Heart right ventricle (tissue), 16 donors: ENCODE measurements at regions not wholly inside any gene's neighbourhood (a gene's known extent, or its start where the extent isn't known, plus 50 kb on each side); places are given as distances from the start of the nearest gene placed in this dataset.

Source experiments
- ATAC-seq, 8 donors: fragments of 200-7000 bp; cut with Tn5 transposase; one replicate each; pipeline ENCODE4 v1.9.1; 2020; ENCODE audit warnings: mild to moderate bottlenecking in 8 of 8, moderate library complexity in 8 of 8, moderate number of reproducible peaks in 1 of 8
- DNase-seq, 2 donors: peaks; one replicate each; pipeline ENCODE4 v3.0.0-alpha.2; 2020
- H3K27ac ChIP-seq, 10 donors: fragments of 200-600 bp; sonication (generic) in 2 of 10; one replicate each; pipeline versions ENCODE4 v1.5.0 to v1.8.0; 2020 to 2022; ENCODE audit warnings: mild to moderate bottlenecking in 3 of 10
- H3K27me3 ChIP-seq, 7 donors: fragments of 200-600 bp; one replicate each; pipeline ENCODE4 v1.8.0; 2021 to 2022; ENCODE audit warnings: mild to moderate bottlenecking in 2 of 7
- H3K36me3 ChIP-seq, 9 donors: fragments of 200-600 bp; sonication (generic) in 1 of 9; one replicate each; pipeline versions ENCODE4 v1.5.0 to v1.8.0; 2020 to 2022; ENCODE audit warnings: mild to moderate bottlenecking in 2 of 9
- H3K4me1 ChIP-seq, 9 donors: fragments of 200-600 bp; sonication (generic) in 1 of 9; one replicate each; pipeline versions ENCODE4 v1.5.0 to v1.8.0; 2020 to 2022; ENCODE audit warnings: mild to moderate bottlenecking in 4 of 9
- H3K4me3 ChIP-seq, 10 donors: fragments of 200-600 bp; sonication (generic) in 2 of 10; one replicate each; pipeline versions ENCODE4 v1.5.0 to v1.8.0; 2020 to 2022; ENCODE audit warnings: mild to moderate bottlenecking in 7 of 10, moderate library complexity in 2 of 10
- H3K9me3 ChIP-seq, 11 donors: fragments of 200-600 bp in 10 of 11; sonication (generic) in 2 of 11; one replicate each; pipeline versions ENCODE4 v1.5.0 to v1.8.0; 2013 to 2022; ENCODE audit warnings: mild to moderate bottlenecking in 2 of 11, control low read depth in 1 of 11, moderate library complexity in 1 of 11
- WGBS, 2 donors: extraction: QIAGEN DNeasy Blood & Tissue Kit; methylation state at CpG; one replicate each; pipeline ENCODE4 v1.1.7; 2013; ENCODE audit warnings: inconsistent platforms in 1 of 2; 5-methylcytosine and 5-hydroxymethylcytosine counted together
- intact Hi-C, 10 donors: fragments of 100-400 bp; cut with DNase I; formaldehyde crosslinking; loops; one replicate each; pipeline versions ENCODE4 v1.11.1 to v1.14.2; 2022
- TF ChIP-seq, protein P1 (sequence below), 9 donors: fragments of 200-600 bp; sonication (generic) in 2 of 9; IDR thresholded peaks; one replicate each; pipeline versions ENCODE4 v1.5.0 to v1.8.0; 2021 to 2022; ENCODE audit warnings: antibody characterized with exemption in 9 of 9, mild to moderate bottlenecking in 5 of 9, moderate library complexity in 1 of 9
- donor health status: Arrhythmogenic right ventricular cardiomyopathy.
- donor health status: ischemic (EF 13 %, LVEDD 7.1; RV severe dilation, severe dysfunction).
- donor health status: healthy with polysubstance abuse.
- donor health status: DM: no; HTN: yes; CAD: no.
- donor health status: DM: no; HTN: no; CAD: no.
- donor health status: ischemic (EF 25% LVEDD 6.9; RV normal size, moderate dysfunction).
- donor health status: ischemic (EF 25% LVEDD 5.7; RV mildly dilated, moderate dysfunction).
- donor health status: healthy.
- donor health status: DM: yes; HTN: yes; CAD: no.
- donor health status: Ischemic cardiomyopathy.
- donor health status: ischemic (EF 35%, LVEDD 5.7; RV mildly dilated, moderate dysfunction).
- donor health status: nonischemic (EF 11% LVEDD 7.7; RV severe dilation, severe dysfunction).
- donor health status: DM: yes; HTN: yes; CAD: no.
- donor health status: PGD.
- donor health status: ischemic (EF 29% LVEDD 5.4; RV normal size, mild dysfunction).
- donor health status: nonischemic (EF 23%, LVEDD 6.1; RV moderate dilation, normal function).

- no peak overlapping the region for H3K27ac ChIP-seq
- H3K36me3 ChIP-seq, result no peaks in the 10 kb centered on the region
- no peaks in the 10 kb centered on the region for H3K4me1 ChIP-seq
- TF ChIP-seq, protein P1, sequence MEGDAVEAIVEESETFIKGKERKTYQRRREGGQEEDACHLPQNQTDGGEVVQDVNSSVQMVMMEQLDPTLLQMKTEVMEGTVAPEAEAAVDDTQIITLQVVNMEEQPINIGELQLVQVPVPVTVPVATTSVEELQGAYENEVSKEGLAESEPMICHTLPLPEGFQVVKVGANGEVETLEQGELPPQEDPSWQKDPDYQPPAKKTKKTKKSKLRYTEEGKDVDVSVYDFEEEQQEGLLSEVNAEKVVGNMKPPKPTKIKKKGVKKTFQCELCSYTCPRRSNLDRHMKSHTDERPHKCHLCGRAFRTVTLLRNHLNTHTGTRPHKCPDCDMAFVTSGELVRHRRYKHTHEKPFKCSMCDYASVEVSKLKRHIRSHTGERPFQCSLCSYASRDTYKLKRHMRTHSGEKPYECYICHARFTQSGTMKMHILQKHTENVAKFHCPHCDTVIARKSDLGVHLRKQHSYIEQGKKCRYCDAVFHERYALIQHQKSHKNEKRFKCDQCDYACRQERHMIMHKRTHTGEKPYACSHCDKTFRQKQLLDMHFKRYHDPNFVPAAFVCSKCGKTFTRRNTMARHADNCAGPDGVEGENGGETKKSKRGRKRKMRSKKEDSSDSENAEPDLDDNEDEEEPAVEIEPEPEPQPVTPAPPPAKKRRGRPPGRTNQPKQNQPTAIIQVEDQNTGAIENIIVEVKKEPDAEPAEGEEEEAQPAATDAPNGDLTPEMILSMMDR (IDR thresholded peaks at IDR 0.05), result no peak
- no peak overlapping the region for H3K4me3 ChIP-seq
- no peak for DNase-seq
- peaks cover 0 to 10% (median 0%) of the 10 kb centered on the region in 11 donors for H3K9me3 ChIP-seq
- intact Hi-C loops, result no loop called here
- H3K27me3 ChIP-seq, result no peaks in the 10 kb centered on the region
- WGBS, 2 donors, result 42 to 48% methylated on average over 2 of the region's 2 CpGs
- ATAC-seq, result no peak
Observed at GRCh38 chr4:187887906-187888305, 107.7 kb upstream of the ZFP42 start.

GRCh38 chr4:187889651-187890050 is 105.9 kb upstream of the ZFP42 start:
- intact Hi-C loops, result no loop called here
- H3K36me3 ChIP-seq, result no peaks in the 10 kb centered on the region
- no peak overlapping the region for H3K27ac ChIP-seq
- no peak for ATAC-seq
- no peaks in the 10 kb centered on the region for H3K4me1 ChIP-seq
- H3K9me3 ChIP-seq, result peaks cover 0 to 10% (median 0%) of the 10 kb centered on the region in 11 donors
- TF ChIP-seq, protein P1 (IDR thresholded peaks at IDR 0.05), result no peak
- 92 to 94% methylated on average over 6 of the region's 6 CpGs for WGBS, 2 donors
- H3K27me3 ChIP-seq, result no peaks in the 10 kb centered on the region
- H3K4me3 ChIP-seq, result no peak overlapping the region
- no peak for DNase-seq

GRCh38 chr4:187893418-187893817 is 102.2 kb upstream of the ZFP42 start:
- intact Hi-C loops, result no loop called here
- 56 to 59% methylated on average over 5 of the region's 5 CpGs for WGBS, 2 donors
- Histone ChIP-seq H3K27me3 (peaks cover 0 to 5% (median 0%) of the 10 kb centered on the region in 7 donors), H3K9me3 (no peaks in the 10 kb centered on the region), H3K4me3 (no peak overlapping the region), H3K4me1 (no peaks in the 10 kb centered on the region), H3K36me3 (no peaks in the 10 kb centered on the region), H3K27ac (no peak overlapping the region)
- TF ChIP-seq, protein P1 (IDR thresholded peaks at IDR 0.05), result no peak
- DNase-seq, result no peak
- ATAC-seq, result no peak

GRCh38 chr4:187903106-187903505 is 92.5 kb upstream of the ZFP42 start:
- intact Hi-C loops, result no loop called here
- Histone ChIP-seq H3K9me3 (peaks cover 0 to 19% (median 0%) of the 10 kb centered on the region in 11 donors), H3K27ac (no peak overlapping the region), H3K36me3 (no peaks in the 10 kb centered on the region), H3K4me3 (no peak overlapping the region), H3K4me1 (no peaks in the 10 kb centered on the region), H3K27me3 (no peaks in the 10 kb centered on the region)
- TF ChIP-seq, protein P1 (IDR thresholded peaks at IDR 0.05), result no peak
- WGBS, 2 donors, result 86 to 88% methylated on average over 5 of the region's 5 CpGs
- ATAC-seq (no peak), DNase-seq (no peak)
